MCF 10A (cell line): ENCODE measurements at regions not wholly inside any gene's neighbourhood (a gene's known extent, or its start where the extent isn't known, plus 50 kb on each side); places are given as distances from the start of the nearest gene placed in this dataset.

Source experiments
- BruUV-seq: library from RNA; stranded (reverse); fragments of 400-500 nt; replicated peaks from 2 replicates; lab custom pipeline; 2021; lab: Mats Ljungman, UMichigan
- CTCF ChIA-PET: fragments of 300-600 bp; sonication (Branson Sonifier 250); formaldehyde crosslinking; extraction: SDS; loops from one replicate; lab custom pipeline; 2021; ENCODE audit warnings: antibody characterized with exemption, inconsistent platforms; lab: Yijun Ruan, JAX
- POLR2A ChIA-PET: fragments of 300-600, 350-650 bp; sonication (Branson Sonifier 250); formaldehyde crosslinking; extraction: SDS; loops from one replicate; lab custom pipeline; 2020; ENCODE audit warnings: antibody characterized with exemption, inconsistent platforms; lab: Yijun Ruan, JAX
- DNase-seq: peaks from one replicate; pipeline ENCODE4 v3.0.0-alpha.2; 2018; ENCODE audit not compliant: unreplicated experiment
- H3K27ac Mint-ChIP-seq: one replicate; pipeline ENCODE4 v1.8.0; 2022; ENCODE audit warnings: mild to moderate bottlenecking, low read depth, mixed read lengths; ENCODE audit not compliant: unreplicated experiment
- H3K27me3 Mint-ChIP-seq: one replicate; pipeline ENCODE4 v1.8.0; 2022; ENCODE audit warnings: mixed read lengths; ENCODE audit not compliant: insufficient read depth, unreplicated experiment
- H3K36me3 Mint-ChIP-seq: one replicate; pipeline ENCODE4 v1.8.0; 2022; ENCODE audit warnings: mild to moderate bottlenecking, moderate library complexity, mixed read lengths; ENCODE audit not compliant: insufficient read depth, unreplicated experiment
- H3K4me1 Mint-ChIP-seq: one replicate; pipeline ENCODE4 v1.8.0; 2022; ENCODE audit warnings: mixed read lengths; ENCODE audit not compliant: insufficient read depth, unreplicated experiment
- H3K4me3 Mint-ChIP-seq: one replicate; pipeline ENCODE4 v1.8.0; 2022; ENCODE audit warnings: mild to moderate bottlenecking, moderate library complexity, mixed read lengths; ENCODE audit not compliant: unreplicated experiment
- H3K9me3 Mint-ChIP-seq: one replicate; pipeline ENCODE4 v1.8.0; 2022; ENCODE audit warnings: mixed read lengths; ENCODE audit not compliant: unreplicated experiment
- CTCF ChIP-seq: fragments of 200-600 bp; IDR thresholded peaks from one replicate; pipeline ENCODE4 v1.8.0; 2022; ENCODE audit warnings: antibody characterized with exemption, mild to moderate bottlenecking; ENCODE audit not compliant: unreplicated experiment
- intact Hi-C: fragments of 100-400 bp; cut with micrococcal nuclease; formaldehyde crosslinking; loops from 2 replicates; pipeline ENCODE4 v1.14.1; 2022

DNA sequence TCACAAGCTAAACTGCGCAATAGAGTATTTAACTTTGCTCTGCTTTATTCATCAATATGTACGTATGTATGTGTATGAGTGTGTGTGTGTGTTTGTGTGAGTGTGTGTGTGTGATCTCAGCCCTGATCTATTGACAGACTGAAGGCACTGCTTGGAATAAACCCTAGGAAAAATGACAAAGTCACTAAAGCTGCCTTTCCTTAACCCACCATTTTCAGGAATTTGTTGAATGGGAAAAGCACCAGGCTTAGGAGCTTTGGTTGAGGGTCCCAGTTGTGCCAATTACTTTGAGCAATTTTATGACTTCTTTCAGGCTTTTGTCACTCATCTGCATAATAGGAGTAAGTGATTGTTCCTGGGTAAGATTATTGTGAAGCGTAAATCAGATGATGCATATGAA is 108.6 kb upstream of the TLR4 start:
- Mint-ChIP-seq H3K4me3 (no peak overlapping the region), H3K36me3 (no peaks in the 10 kb centered on the region), H3K27me3 (no peaks in the 10 kb centered on the region), H3K27ac (no peak overlapping the region), H3K9me3 (peaks cover 52% of the 10 kb centered on the region), H3K4me1 (no peaks in the 10 kb centered on the region)
- ChIA-PET POLR2A (no interaction called here), CTCF (no interaction called here)
- no peak for DNase-seq
- BruUV-seq: no TSS peak
- TF ChIP-seq CTCF: no peak
- intact Hi-C loops: no loop called here

DNA sequence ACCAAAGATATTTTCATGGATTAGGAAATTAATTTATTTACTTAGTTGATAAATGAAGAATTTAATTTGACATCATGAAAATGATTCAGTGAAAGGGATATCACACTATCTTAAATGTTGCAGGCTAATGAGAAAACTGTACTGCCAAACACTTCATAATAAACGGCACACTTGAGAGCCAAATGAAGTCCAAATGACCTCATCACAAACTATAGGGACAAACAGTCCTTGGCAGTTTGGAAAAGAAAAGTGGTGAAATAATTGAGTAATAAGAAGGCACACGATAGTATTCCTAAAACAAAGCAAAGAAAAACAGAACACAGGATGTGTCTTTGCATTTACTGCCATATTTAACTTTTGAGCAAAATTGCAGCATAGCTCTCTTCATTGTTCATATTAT is 116.9 kb upstream of the TLR4 start:
- H3K4me1 Mint-ChIP-seq: no peaks in the 10 kb centered on the region
- ChIA-PET CTCF (no interaction called here), POLR2A (no interaction called here)
- intact Hi-C loops: no loop called here
- no peak for TF ChIP-seq CTCF
- H3K27me3 Mint-ChIP-seq: no peaks in the 10 kb centered on the region
- peak; percentile 38 for DNase-seq
- H3K9me3 Mint-ChIP-seq: peaks cover 45% of the 10 kb centered on the region
- no peaks in the 10 kb centered on the region for H3K36me3 Mint-ChIP-seq
- no peak overlapping the region for H3K4me3 Mint-ChIP-seq
- BruUV-seq: no TSS peak
- no peak overlapping the region for H3K27ac Mint-ChIP-seq

GRCh38 chr9:117574099-117574498 is 130.1 kb upstream of the TLR4 start:
- Mint-ChIP-seq H3K27ac (no peak overlapping the region), H3K27me3 (no peaks in the 10 kb centered on the region), H3K4me1 (no peaks in the 10 kb centered on the region), H3K9me3 (peaks cover 17% of the 10 kb centered on the region), H3K4me3 (no peak overlapping the region), H3K36me3 (no peaks in the 10 kb centered on the region)
- ChIA-PET POLR2A (interaction anchor here (0.6 kb wide), 1 partner anchor 30 kb away, joined by 4 read pairs; no protein-coding TSS in a partner anchor), CTCF (no interaction called here)
- no peak for TF ChIP-seq CTCF
- intact Hi-C loops: no loop called here
- BruUV-seq: no TSS peak
- no peak for DNase-seq

DNA sequence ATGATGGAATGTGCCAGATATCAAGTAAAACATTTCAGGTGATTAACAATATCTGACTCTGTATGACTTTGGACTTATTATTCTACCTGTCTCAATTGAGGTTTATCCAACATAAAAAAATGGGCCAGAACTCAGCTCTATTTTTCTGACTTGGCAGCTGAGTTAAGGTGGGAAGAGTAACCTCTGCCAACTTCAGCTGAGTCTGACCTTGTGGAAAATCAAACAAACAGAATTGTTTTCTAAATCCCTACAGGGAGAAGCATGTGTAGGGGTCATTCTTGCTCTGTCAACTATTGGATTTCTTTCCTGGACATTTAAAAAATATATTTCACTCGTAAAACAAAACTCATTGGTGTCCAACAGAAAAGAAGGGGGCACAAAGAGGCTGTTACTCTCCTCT is 139.4 kb upstream of the TLR4 start:
- intact Hi-C loops: no loop called here
- BruUV-seq: no TSS peak
- H3K27ac Mint-ChIP-seq: no peak overlapping the region
- no peak for DNase-seq
- ChIA-PET POLR2A (no interaction called here), CTCF (interaction anchor here (0.9 to 1.8 kb wide), 3 partner anchors 9 to 827 kb away, joined by 4 to 8 read pairs (median 5); no protein-coding TSS in a partner anchor)
- H3K4me3 Mint-ChIP-seq: no peak overlapping the region
- TF ChIP-seq CTCF: no peak
- H3K4me1 Mint-ChIP-seq: no peaks in the 10 kb centered on the region
- H3K27me3 Mint-ChIP-seq: no peaks in the 10 kb centered on the region
- no peaks in the 10 kb centered on the region for H3K36me3 Mint-ChIP-seq
- peaks cover 23% of the 10 kb centered on the region for H3K9me3 Mint-ChIP-seq
